OCI-LY1 (cell line): ENCODE measurements at regions not wholly inside any gene's neighbourhood (a gene's known extent, or its start where the extent isn't known, plus 50 kb on each side); places are given as distances from the start of the nearest gene placed in this dataset.

Experiments used
- H2AFZ ChIP-seq: fragments of 200-600 bp; sonication (generic), shearing (Covaris generic); 2 replicates; pipeline ENCODE4 v1.6.0; 2014; ENCODE audit warnings: antibody characterized with exemption, mild to moderate bottlenecking, low read length
- H3F3A ChIP-seq: fragments of 200-600 bp; sonication (generic), shearing (Covaris generic); 2 replicates; pipeline ENCODE4 v1.6.0; 2014; ENCODE audit warnings: mild to moderate bottlenecking, antibody characterized with exemption, low read length, moderate library complexity; ENCODE audit not compliant: insufficient read depth
- H3K27ac ChIP-seq: fragments of 200-600 bp; sonication (generic); 2 replicates; pipeline ENCODE4 v1.5.1; 2014; ENCODE audit warnings: low read length, mixed run types, mild to moderate bottlenecking, low read depth; ENCODE audit not compliant: poor library complexity, severe bottlenecking
- H3K27me3 ChIP-seq: fragments of 200-600 bp; sonication (generic); 2 replicates; pipeline ENCODE4 v1.6.0; 2014; ENCODE audit warnings: antibody characterized with exemption, mild to moderate bottlenecking, low read length, moderate library complexity; ENCODE audit not compliant: insufficient read depth
- H3K36me3 ChIP-seq: fragments of 200-600 bp; sonication (generic); 2 replicates; pipeline ENCODE4 v1.6.1; 2014; ENCODE audit warnings: mild to moderate bottlenecking, antibody characterized with exemption, low read length, moderate library complexity, mixed read lengths; ENCODE audit not compliant: insufficient read depth
- H3K4me1 ChIP-seq: fragments of 200-600 bp; sonication (generic); 2 replicates; pipeline ENCODE4 v1.5.1; 2014; ENCODE audit warnings: mild to moderate bottlenecking, low read length, moderate library complexity; ENCODE audit not compliant: insufficient read depth, severe bottlenecking
- H3K4me2 ChIP-seq: fragments of 200-600 bp; sonication (generic), shearing (Covaris generic); 2 replicates; pipeline ENCODE4 v1.6.1; 2014; ENCODE audit warnings: low read length
- H3K4me3 ChIP-seq: fragments of 200-600 bp; sonication (generic); 2 replicates; pipeline ENCODE4 v1.5.1; 2014; ENCODE audit warnings: low read length, low read depth, mild to moderate bottlenecking, mixed read lengths; ENCODE audit not compliant: poor library complexity, severe bottlenecking
- H3K79me2 ChIP-seq: fragments of 200-600 bp; shearing (Covaris generic); 2 replicates; pipeline ENCODE4 v1.6.1; 2016; ENCODE audit warnings: mixed run types, low read length, mixed read lengths; ENCODE audit not compliant: insufficient read depth
- H3K9ac ChIP-seq: fragments of 200-600 bp; sonication (generic), shearing (Covaris generic); 2 replicates; pipeline ENCODE4 v1.6.1; 2014; ENCODE audit warnings: mild to moderate bottlenecking, low read length, mixed read lengths
- H3K9me2 ChIP-seq: fragments of 200-600 bp; sonication (generic), shearing (Covaris generic); 2 replicates; pipeline ENCODE4 v1.6.1; 2014; ENCODE audit warnings: low read depth, mild to moderate bottlenecking, low read length, mixed read lengths
- H3K9me3 ChIP-seq: fragments of 200-600 bp; shearing (Covaris generic); 2 replicates; pipeline ENCODE4 v1.6.1; 2014; ENCODE audit warnings: low read length, mixed read lengths
- H4K20me1 ChIP-seq: fragments of 200-600 bp; sonication (generic), shearing (Covaris generic); 2 replicates; pipeline ENCODE4 v1.6.0; 2016; ENCODE audit warnings: mild to moderate bottlenecking, low read length; ENCODE audit not compliant: insufficient read depth
- CTCF ChIP-seq: fragments of 200-600 bp; sonication (generic), shearing (Covaris generic); IDR thresholded peaks from 2 replicates; pipeline ENCODE4 v1.5.1; 2017; ENCODE audit warnings: mild to moderate bottlenecking, antibody characterized with exemption, low read length, moderate library complexity, mixed read lengths
- EZH2 ChIP-seq: fragments of 200-600 bp; sonication (generic), shearing (Covaris generic); IDR thresholded peaks from 2 replicates; pipeline ENCODE4 v1.8.0; 2017; ENCODE audit warnings: borderline replicate concordance, mixed run types, mild to moderate bottlenecking, antibody characterized with exemption, low read length, moderate library complexity, mixed read lengths

GRCh38 chr7:25594122-25594521 is 365.8 kb upstream of the NPVF start:
- H3K79me2 ChIP-seq, result no peaks in the 10 kb centered on the region
- no peaks in the 10 kb centered on the region for H3K36me3 ChIP-seq
- no peak overlapping the region for H3K4me3 ChIP-seq
- no peaks in the 10 kb centered on the region for H3K9me2 ChIP-seq
- no peak overlapping the region for H2AFZ ChIP-seq
- no peaks in the 10 kb centered on the region for H3K9me3 ChIP-seq
- no peaks in the 10 kb centered on the region for H3K4me1 ChIP-seq
- H4K20me1 ChIP-seq, result no peaks in the 10 kb centered on the region
- no peaks in the 10 kb centered on the region for H3F3A ChIP-seq
- H3K4me2 ChIP-seq, result no peak overlapping the region
- H3K27ac ChIP-seq, result no peak overlapping the region
- TF ChIP-seq CTCF (no peak), EZH2 (no peak)
- H3K27me3 ChIP-seq, result no peaks in the 10 kb centered on the region
- no peak overlapping the region for H3K9ac ChIP-seq

GRCh38 chr7:25594728-25595127 is 366.4 kb upstream of the NPVF start:
- H3K4me2 ChIP-seq, result no peak overlapping the region
- no peaks in the 10 kb centered on the region for H3F3A ChIP-seq
- H3K27ac ChIP-seq, result no peak overlapping the region
- H3K79me2 ChIP-seq, result no peaks in the 10 kb centered on the region
- TF ChIP-seq EZH2 (no peak), CTCF (no peak)
- H4K20me1 ChIP-seq, result no peaks in the 10 kb centered on the region
- H3K9me3 ChIP-seq, result no peaks in the 10 kb centered on the region
- H3K4me1 ChIP-seq, result no peaks in the 10 kb centered on the region
- H2AFZ ChIP-seq, result no peak overlapping the region
- no peaks in the 10 kb centered on the region for H3K27me3 ChIP-seq
- H3K9me2 ChIP-seq, result no peaks in the 10 kb centered on the region
- H3K9ac ChIP-seq, result no peak overlapping the region
- H3K36me3 ChIP-seq, result no peaks in the 10 kb centered on the region
- H3K4me3 ChIP-seq, result no peak overlapping the region

- H3K27me3 ChIP-seq, result no peaks in the 10 kb centered on the region
- no peaks in the 10 kb centered on the region for H3K9me3 ChIP-seq
- H3K9ac ChIP-seq, result no peak overlapping the region
- H2AFZ ChIP-seq, result no peak overlapping the region
- no peaks in the 10 kb centered on the region for H3K36me3 ChIP-seq
- H3F3A ChIP-seq, result no peaks in the 10 kb centered on the region
- TF ChIP-seq CTCF (no peak), EZH2 (no peak)
- H3K4me1 ChIP-seq, result no peaks in the 10 kb centered on the region
- H4K20me1 ChIP-seq, result no peaks in the 10 kb centered on the region
- no peak overlapping the region for H3K27ac ChIP-seq
- no peak overlapping the region for H3K4me3 ChIP-seq
- no peak overlapping the region for H3K4me2 ChIP-seq
- H3K79me2 ChIP-seq, result no peaks in the 10 kb centered on the region
- H3K9me2 ChIP-seq, result no peaks in the 10 kb centered on the region
These were observed 367.7 kb upstream of the NPVF start for GRCh38 chr7:25595996-25596395.
